ENCODE measurements at regions not wholly inside any gene's neighbourhood (a gene's known extent, or its start where the extent isn't known, plus 50 kb on each side); places are given as distances from the start of the nearest gene placed in this dataset.
A peak's percentile ranks its signal among the peaks of the same experiment; 100 is the strongest.

DNA sequence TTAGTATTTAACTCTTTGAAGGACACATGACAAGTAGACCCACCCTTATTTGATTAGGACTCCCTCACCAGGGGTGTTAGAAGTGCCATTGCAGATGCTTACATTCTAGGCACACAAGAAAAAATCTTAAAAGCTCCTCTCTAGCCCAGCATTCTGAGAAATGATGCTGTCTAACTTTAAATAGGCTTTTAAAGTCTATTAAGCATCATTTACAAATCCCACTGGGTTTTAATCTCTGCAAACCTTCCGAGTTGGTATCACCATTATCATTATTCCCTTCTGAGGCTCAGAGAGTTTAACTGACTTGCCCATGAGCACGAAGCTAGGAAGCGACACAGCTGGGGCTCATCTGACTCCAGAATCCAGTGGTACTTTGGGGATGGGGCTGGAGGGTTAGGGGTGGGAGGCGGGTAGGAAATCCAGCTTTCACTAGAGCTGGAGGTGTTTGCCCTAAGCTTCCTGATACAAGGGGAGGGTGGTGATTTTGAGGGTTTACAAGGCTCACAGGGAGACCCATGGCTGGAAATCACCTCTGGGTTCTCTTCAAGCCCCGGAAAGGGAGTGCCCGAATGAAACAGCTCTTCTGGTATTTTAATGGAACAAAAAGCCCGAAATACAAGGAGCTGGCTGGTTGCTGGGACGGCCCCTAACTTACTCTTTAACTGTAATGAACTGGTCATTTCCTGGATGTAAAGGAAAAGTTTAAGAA is 109.2 kb upstream of the FUT8 start:
- no peak overlapping the region for H3K4me3 Mint-ChIP-seq (ENCODE audit: low read depth)
- DNase-seq (ENCODE audit: low spot score) = no peak

DNA sequence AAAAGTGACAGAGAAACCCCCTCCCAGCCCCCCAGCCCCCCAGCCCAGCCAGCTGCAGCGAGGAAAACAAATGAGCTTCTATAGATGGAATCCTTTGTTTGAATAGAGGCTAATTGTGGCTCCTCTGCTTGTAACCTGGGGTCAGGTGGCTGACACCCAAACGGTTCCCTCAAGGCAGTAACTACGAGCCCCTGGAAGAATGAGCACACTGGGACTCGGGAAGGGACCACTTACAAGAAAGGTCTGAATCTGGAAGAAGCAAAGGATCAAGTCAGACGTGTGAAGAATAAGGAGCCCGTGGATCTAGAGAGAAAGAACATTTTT is 108.7 kb upstream of the FUT8 start:
- Mint-ChIP-seq H3K27ac (peak overlapping the region; percentile 94), H3K4me1 (ENCODE audit: low read depth) (peaks cover 59% of the 10 kb centered on the region), H3K36me3 (ENCODE audit: low read depth) (peaks cover 5% of the 10 kb centered on the region), H3K9me3 (no peaks in the 10 kb centered on the region), H3K4me3 (ENCODE audit: low read depth) (no peak overlapping the region), H3K27me3 (ENCODE audit: low read depth) (no peaks in the 10 kb centered on the region)
- intact Hi-C loops (cut with micrococcal nuclease) = loop anchor here (1.0 to 5.0 kb wide), 5 partner anchors 17 to 108 kb away; partner anchors contain the start of gene FUT8
- DNase-seq (ENCODE audit: low spot score) = no peak

More for the DNA sequence above, 109.2 kb upstream of the FUT8 start:
- H3K9me3 Mint-ChIP-seq = no peaks in the 10 kb centered on the region
- peaks cover 57% of the 10 kb centered on the region for H3K4me1 Mint-ChIP-seq (ENCODE audit: low read depth)
- H3K27ac Mint-ChIP-seq = peak overlapping the region; percentile 94
- intact Hi-C loops (cut with micrococcal nuclease) = loop anchor here (1.0 to 5.0 kb wide), 5 partner anchors 16 to 109 kb away; partner anchors contain the start of gene FUT8
- H3K36me3 Mint-ChIP-seq (ENCODE audit: low read depth) = peaks cover 5% of the 10 kb centered on the region
- no peaks in the 10 kb centered on the region for H3K27me3 Mint-ChIP-seq (ENCODE audit: low read depth)

DNA sequence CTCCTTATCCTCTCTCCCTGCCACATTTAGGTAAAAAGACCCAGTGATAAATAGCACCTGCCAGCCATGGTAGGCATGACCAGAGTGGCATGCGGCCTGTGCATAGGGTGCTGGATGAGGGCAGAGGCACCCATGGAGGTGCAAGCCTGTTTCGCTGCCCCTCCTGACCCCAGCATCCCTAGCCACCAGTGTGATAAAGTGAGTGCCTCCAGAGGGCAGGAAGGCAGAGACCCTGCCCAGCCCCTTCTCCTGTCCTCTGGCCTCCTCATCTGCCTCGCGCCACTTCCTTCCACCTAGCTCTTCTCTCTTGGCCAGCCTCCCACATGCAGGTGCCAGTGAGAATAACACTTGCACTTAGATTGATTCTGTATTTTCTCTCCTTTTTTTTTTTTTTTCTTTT is 108.3 kb upstream of the FUT8 start:
- Mint-ChIP-seq H3K9me3 (no peaks in the 10 kb centered on the region), H3K27ac (peak overlapping the region; percentile 66), H3K4me3 (ENCODE audit: low read depth) (no peak overlapping the region), H3K36me3 (ENCODE audit: low read depth) (peaks cover 5% of the 10 kb centered on the region), H3K4me1 (ENCODE audit: low read depth) (peaks cover 59% of the 10 kb centered on the region), H3K27me3 (ENCODE audit: low read depth) (no peaks in the 10 kb centered on the region)
- intact Hi-C loops (cut with micrococcal nuclease) = loop anchor here (5.0 kb wide), 2 partner anchors 53 to 108 kb away; partner anchors contain the start of gene FUT8
- DNase-seq (ENCODE audit: low spot score) = no peak

DNA sequence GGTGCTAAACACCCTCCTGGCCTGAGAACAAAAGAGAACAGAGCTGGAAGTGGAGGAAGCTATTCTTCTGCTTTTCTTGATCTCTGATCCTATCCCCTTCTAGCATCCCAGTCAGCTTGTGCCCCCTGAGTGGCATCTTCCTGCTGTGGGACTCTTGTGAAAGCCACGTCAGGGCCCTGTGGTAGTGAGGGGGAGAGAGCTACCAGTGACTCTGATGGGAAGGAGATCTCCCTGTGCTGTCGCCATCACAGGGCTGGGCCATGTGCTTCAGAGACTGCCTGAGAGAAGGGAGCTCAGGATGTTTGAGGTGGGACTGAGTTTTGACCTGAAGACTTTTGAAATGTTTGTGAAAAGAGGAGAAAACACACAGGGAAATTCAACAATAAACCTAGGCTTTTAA is 107.6 kb upstream of the FUT8 start:
- peaks cover 56% of the 10 kb centered on the region for H3K4me1 Mint-ChIP-seq (ENCODE audit: low read depth)
- no peaks in the 10 kb centered on the region for H3K9me3 Mint-ChIP-seq
- H3K27me3 Mint-ChIP-seq (ENCODE audit: low read depth) = no peaks in the 10 kb centered on the region
- intact Hi-C loops (cut with micrococcal nuclease) = loop anchor here (5.0 kb wide), 2 partner anchors 52 to 107 kb away; partner anchors contain the start of gene FUT8
- H3K36me3 Mint-ChIP-seq (ENCODE audit: low read depth) = peaks cover 5% of the 10 kb centered on the region
- H3K27ac Mint-ChIP-seq = peak overlapping the region; percentile 74
- no peak for DNase-seq (ENCODE audit: low spot score)
- H3K4me3 Mint-ChIP-seq (ENCODE audit: low read depth) = no peak overlapping the region

DNA sequence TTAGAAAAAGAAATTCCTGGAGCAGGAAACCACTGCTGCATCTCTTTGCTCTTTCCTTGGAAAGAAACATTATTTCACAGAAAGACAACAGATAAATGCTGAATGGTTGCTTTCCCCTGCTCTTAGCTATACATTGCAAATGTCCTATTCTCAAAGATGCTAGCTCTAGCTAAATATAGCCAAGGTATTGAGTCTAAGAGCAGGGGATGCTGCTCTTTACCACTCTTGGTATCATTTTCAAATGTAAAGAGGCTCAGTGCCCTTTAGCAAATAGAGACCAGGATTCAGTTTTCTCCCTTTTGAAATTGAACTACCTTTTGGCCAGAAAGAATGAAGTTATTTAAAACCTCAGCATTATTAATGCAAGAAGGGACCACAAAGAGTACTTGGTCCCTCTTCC is 104.0 kb upstream of the FUT8 start:
- intact Hi-C loops (cut with micrococcal nuclease) = no loop called here
- no peak for DNase-seq (ENCODE audit: low spot score)
- Mint-ChIP-seq H3K27ac (no peak overlapping the region), H3K36me3 (ENCODE audit: low read depth) (peaks cover 7% of the 10 kb centered on the region), H3K4me3 (ENCODE audit: low read depth) (no peak overlapping the region), H3K4me1 (ENCODE audit: low read depth) (peaks cover 28% of the 10 kb centered on the region), H3K9me3 (no peaks in the 10 kb centered on the region), H3K27me3 (ENCODE audit: low read depth) (no peaks in the 10 kb centered on the region)

DNA sequence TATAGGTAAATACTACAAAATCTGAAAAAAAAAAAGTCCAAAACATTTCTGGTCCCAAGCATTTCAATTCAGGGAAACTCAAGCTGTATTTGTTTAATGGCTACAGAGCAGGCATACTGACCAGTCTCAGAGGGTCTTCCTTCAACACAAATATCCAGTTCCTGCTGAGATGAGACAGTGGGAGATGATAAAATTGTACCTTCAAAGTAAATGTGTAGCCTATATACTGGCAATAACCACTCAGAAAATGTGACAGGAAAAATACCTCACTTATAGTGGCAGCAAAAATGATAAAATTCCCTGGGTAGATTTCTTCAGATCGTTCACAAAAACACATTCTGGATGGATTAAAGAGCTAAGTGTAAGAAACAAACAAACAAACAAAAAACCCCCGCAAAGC is 102.0 kb upstream of the FUT8 start:
- intact Hi-C loops (cut with micrococcal nuclease) = no loop called here
- H3K36me3 Mint-ChIP-seq (ENCODE audit: low read depth) = peaks cover 2% of the 10 kb centered on the region
- peaks cover 14% of the 10 kb centered on the region for H3K4me1 Mint-ChIP-seq (ENCODE audit: low read depth)
- H3K9me3 Mint-ChIP-seq = peaks cover under 1% of the 10 kb centered on the region
- H3K27ac Mint-ChIP-seq = no peak overlapping the region
- H3K27me3 Mint-ChIP-seq (ENCODE audit: low read depth) = no peaks in the 10 kb centered on the region
- DNase-seq (ENCODE audit: low spot score) = no peak
- H3K4me3 Mint-ChIP-seq (ENCODE audit: low read depth) = no peak overlapping the region

DNA sequence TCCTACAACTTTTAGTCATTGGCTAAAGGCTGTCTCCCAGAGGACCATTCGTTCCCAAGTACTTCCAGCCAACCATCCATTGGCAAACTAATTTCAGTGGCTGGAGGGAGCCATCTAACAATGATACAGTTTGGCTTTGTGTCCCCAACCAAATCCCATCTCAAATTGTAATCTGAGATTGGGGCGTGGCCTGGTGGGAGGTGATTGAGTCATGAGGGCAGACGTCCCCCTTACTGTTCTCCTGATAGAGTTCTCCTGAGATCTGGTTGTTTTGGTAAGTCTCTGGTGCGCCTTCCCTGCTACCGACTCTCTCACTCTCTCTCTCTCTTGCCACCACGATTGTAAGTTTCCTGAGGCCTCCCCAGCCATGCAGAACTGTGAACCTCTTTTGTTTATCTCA is 99.7 kb upstream of the FUT8 start:
- Mint-ChIP-seq H3K27ac (no peak overlapping the region), H3K9me3 (peaks cover 18% of the 10 kb centered on the region), H3K27me3 (ENCODE audit: low read depth) (no peaks in the 10 kb centered on the region), H3K4me3 (ENCODE audit: low read depth) (no peak overlapping the region), H3K36me3 (ENCODE audit: low read depth) (peaks cover 2% of the 10 kb centered on the region), H3K4me1 (ENCODE audit: low read depth) (peaks cover 12% of the 10 kb centered on the region)
- intact Hi-C loops (cut with micrococcal nuclease) = no loop called here
- no peak for DNase-seq (ENCODE audit: low spot score)

DNA sequence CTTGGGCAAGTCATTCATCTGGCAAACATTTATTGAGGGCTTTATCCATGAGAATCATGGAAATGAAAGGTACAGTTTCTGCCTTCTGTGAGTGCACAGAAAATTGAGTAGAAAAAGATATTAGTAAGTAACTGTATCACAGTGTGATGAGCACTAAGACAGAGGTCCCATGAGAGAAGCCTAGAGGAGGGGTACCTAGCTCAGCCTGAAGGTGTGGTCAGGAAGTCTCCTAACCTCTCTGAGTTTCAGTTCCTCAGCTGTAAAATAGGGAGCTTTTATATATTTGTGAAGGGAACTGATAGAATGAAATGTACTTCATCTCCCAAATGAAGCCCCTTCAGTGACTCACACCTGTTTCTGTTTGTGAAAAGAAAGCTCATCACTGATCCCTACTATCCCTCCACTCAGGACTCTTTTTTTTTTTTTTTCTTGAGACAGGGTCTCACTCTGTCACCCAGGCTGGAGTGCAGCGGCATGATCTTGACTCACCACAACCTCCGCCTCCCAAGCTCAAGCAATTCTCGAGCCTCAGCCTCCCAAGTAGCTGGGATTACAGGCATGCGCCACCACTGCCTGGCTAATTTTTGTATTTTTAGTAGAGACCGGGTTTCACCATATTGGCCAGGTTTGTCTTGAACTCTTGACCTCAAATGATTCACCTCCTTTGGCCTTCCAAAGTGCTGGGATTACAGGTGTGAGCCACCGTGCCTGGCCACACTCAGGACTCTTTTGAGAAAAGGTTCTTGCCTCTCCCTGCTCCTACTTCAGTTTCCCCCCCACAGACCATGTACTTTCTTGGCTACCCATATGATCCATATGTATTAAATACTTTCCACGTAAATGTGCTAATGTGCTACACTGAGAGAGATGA is 93.7 kb upstream of the FUT8 start:
- no peak overlapping the region for H3K4me3 Mint-ChIP-seq (ENCODE audit: low read depth)

DNA sequence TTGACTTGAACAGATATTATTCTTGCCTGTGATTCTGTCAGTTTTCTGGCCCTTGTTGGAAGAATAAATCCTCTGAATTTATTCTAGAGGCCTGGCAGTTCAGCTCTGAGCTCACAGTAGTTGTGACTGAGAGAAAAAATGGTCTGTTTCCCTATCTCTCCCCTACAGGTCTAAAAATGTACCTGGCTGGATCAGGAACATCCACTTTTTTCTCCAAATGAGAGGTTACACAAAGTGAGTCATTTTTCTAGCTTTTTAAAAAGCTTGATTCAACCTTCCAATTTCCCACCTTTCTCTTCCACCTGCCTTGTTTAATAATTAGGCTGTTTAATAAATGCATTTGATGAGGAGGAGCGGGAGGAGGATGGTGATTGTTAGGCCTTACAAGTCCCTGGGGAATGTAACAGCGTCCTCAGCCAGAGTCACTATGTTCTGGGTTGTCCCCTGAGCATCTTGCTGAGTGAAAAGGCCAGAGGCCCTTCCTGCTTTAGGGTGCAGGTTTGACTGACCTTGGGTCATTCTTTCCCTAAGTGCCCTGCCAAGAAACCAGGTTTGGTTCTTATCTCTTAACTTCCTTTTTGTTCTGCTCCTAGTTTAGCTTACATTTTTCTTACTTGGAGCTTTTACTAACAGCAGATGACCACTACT is 91.7 kb upstream of the FUT8 start:
- Mint-ChIP-seq H3K27me3 (ENCODE audit: low read depth) (no peaks in the 10 kb centered on the region), H3K4me1 (ENCODE audit: low read depth) (peaks cover 46% of the 10 kb centered on the region), H3K27ac (peak overlapping the region; percentile 64), H3K36me3 (ENCODE audit: low read depth) (no peaks in the 10 kb centered on the region), H3K9me3 (peaks cover 15% of the 10 kb centered on the region), H3K4me3 (ENCODE audit: low read depth) (no peak overlapping the region)
- intact Hi-C loops (cut with micrococcal nuclease) = no loop called here
- no peak for DNase-seq (ENCODE audit: low spot score)

More for the DNA sequence above, 93.7 kb upstream of the FUT8 start:
- Mint-ChIP-seq H3K27me3 (ENCODE audit: low read depth) (no peaks in the 10 kb centered on the region), H3K27ac (no peak overlapping the region), H3K4me1 (ENCODE audit: low read depth) (peaks cover 51% of the 10 kb centered on the region), H3K9me3 (peaks cover 18% of the 10 kb centered on the region), H3K36me3 (ENCODE audit: low read depth) (no peaks in the 10 kb centered on the region)
- intact Hi-C loops (cut with micrococcal nuclease) = no loop called here
- DNase-seq (ENCODE audit: low spot score) = no peak

DNA sequence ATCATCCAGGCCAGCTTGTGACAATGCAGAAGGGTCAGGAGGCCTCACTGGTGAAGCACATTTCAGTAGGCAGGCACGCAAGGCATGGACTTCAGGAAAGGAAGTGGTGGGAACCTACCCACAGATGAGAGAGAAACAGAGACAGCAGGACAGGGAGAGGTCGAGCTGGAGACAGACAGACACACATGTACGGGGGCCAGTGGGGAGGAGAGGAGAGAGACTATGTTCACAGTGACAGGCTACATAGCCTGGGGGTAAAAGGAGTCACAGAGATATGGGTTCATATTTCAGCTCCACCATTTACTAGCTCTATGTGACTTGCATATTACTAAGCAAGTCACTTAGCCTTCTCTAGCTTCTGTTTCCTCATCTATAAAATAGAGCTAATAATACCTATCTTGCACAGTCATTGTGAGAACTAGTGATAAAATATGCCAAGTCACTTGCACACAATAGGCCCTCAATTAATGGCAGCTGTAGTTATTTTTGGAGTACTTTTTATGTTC is 91.1 kb upstream of the FUT8 start:
- Mint-ChIP-seq H3K27ac (peak overlapping the region; percentile 64), H3K4me1 (ENCODE audit: low read depth) (peaks cover 46% of the 10 kb centered on the region), H3K4me3 (ENCODE audit: low read depth) (no peak overlapping the region), H3K27me3 (ENCODE audit: low read depth) (no peaks in the 10 kb centered on the region), H3K9me3 (peaks cover 9% of the 10 kb centered on the region), H3K36me3 (ENCODE audit: low read depth) (no peaks in the 10 kb centered on the region)
- intact Hi-C loops (cut with micrococcal nuclease) = no loop called here
- no peak for DNase-seq (ENCODE audit: low spot score)

DNA sequence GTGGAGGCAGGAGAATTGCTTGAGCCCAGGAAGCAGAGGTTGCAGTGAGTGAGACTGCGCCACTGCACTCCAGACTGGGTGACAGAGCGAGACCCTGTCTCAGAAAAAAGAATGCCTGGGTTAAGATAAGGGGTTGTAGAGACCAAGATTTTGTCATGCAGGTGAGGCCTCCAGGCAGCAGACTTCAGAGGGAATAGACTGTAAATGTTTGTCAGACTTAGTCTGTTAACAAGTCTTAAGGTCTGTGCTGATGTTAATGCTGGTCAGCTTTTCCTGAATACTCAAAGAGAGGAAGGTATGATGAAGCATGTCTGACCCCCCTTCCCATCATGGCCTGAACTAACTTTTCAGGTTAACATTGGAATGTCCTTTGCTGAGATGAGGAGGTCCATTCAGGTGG is 83.0 kb upstream of the FUT8 start:
- no peaks in the 10 kb centered on the region for H3K9me3 Mint-ChIP-seq
- no peak overlapping the region for H3K27ac Mint-ChIP-seq
- DNase-seq (ENCODE audit: low spot score) = no peak
- H3K4me3 Mint-ChIP-seq (ENCODE audit: low read depth) = no peak overlapping the region
- intact Hi-C loops (cut with micrococcal nuclease) = no loop called here
- no peaks in the 10 kb centered on the region for H3K27me3 Mint-ChIP-seq (ENCODE audit: low read depth)
- no peaks in the 10 kb centered on the region for H3K36me3 Mint-ChIP-seq (ENCODE audit: low read depth)
- peaks cover 25% of the 10 kb centered on the region for H3K4me1 Mint-ChIP-seq (ENCODE audit: low read depth)

DNA sequence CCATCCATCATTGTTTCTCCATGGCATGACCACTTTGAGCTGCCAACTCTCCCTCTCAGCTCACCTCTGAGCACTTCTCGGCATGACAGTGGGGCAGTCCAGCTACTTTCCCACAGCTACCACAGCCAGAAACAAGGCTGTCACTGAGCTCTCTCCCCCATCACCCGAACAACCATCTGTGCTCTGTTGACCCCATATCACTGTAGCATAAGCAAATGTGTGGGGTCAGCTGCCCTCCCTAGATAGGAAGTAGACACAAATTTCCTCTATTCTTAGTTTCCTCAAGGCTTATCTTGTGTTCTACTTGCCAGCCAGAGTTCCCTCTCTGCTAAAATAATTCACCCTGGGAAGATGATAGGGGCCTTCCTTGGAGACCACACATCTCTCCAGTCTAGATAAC is 82.6 kb upstream of the FUT8 start:
- no peaks in the 10 kb centered on the region for H3K9me3 Mint-ChIP-seq
- H3K27ac Mint-ChIP-seq = peak overlapping the region; percentile 3
- no peaks in the 10 kb centered on the region for H3K27me3 Mint-ChIP-seq (ENCODE audit: low read depth)
- no peaks in the 10 kb centered on the region for H3K36me3 Mint-ChIP-seq (ENCODE audit: low read depth)
- DNase-seq (ENCODE audit: low spot score) = no peak
- peaks cover 29% of the 10 kb centered on the region for H3K4me1 Mint-ChIP-seq (ENCODE audit: low read depth)
- no peak overlapping the region for H3K4me3 Mint-ChIP-seq (ENCODE audit: low read depth)
- intact Hi-C loops (cut with micrococcal nuclease) = no loop called here
